GM21786 (cell line): ENCODE measurements at regions not wholly inside any gene's neighbourhood (a gene's known extent, or its start where the extent isn't known, plus 50 kb on each side); places are given as distances from the start of the nearest gene placed in this dataset.

Experiments used
- ATAC-seq: cut with Tn5 transposase; IDR thresholded peaks from one replicate; pipeline ENCODE4 v1.9.1; 2021; ENCODE audit not compliant: unreplicated experiment

DNA sequence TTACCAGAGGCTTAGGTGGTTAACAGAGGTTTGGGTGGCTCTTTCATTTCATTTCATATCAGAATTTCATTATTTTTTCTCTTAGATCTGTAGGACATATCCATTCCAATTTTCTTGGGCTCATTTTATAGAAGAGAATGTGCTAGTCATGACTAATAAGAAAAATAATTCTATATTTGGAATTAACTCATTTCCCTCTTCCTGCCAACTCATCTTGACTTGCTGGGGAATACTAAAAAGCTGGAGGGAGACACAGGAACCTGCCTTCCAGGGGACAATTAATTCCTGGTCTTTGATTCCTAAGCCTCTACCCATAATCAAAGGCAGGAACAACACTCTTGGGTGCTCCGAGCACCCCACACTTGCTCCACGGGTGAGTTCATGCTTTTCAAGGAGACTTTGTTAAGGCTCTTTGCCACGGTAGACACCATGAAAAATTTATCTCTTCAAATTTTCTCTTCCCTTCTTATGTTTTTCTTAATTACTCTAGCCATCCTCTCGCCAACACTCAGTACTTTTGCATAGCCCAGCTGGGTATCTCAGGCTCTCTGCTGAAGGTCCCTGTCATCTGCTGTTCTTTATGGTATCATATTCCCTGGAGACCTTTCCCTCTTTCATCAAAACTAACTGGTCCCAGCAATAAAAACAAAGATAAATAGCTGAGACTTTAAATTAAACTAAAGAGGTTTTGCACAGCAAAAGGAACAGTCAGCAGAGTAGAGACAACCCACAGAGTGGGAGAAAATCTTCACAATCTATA is 273.9 kb downstream of the NPR3 start:
- no peak for ATAC-seq

DNA sequence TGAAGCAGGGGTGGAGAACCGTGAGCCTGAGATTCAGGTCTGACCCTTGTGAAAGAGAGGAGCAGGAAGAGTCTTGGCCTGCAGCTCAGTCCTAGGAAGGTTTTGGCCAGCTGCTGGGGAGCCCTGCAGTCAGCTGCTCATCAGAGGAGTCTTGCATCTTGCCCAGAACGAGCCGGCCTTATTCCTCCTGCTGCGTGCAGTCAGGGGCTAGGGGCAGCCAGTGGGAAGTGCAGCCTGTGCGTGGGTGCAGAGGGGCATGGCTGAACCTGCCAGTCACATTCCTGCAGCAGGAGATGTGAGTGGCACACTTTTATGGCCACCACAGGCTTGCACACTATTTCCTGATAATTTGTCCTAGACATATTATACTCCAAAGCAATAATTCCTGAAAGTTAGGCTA is 278.7 kb downstream of the NPR3 start:
- no peak for ATAC-seq

- no peak for ATAC-seq
These were observed 279.7 kb downstream of the NPR3 start for GRCh38 chr5:32990593-32991420.

GRCh38 chr5:32991421-32991815 is 280.3 kb downstream of the NPR3 start:
- no peak for ATAC-seq

- no peak for ATAC-seq
These were observed 285.2 kb downstream of the NPR3 start for GRCh38 chr5:32996336-32996735.

DNA sequence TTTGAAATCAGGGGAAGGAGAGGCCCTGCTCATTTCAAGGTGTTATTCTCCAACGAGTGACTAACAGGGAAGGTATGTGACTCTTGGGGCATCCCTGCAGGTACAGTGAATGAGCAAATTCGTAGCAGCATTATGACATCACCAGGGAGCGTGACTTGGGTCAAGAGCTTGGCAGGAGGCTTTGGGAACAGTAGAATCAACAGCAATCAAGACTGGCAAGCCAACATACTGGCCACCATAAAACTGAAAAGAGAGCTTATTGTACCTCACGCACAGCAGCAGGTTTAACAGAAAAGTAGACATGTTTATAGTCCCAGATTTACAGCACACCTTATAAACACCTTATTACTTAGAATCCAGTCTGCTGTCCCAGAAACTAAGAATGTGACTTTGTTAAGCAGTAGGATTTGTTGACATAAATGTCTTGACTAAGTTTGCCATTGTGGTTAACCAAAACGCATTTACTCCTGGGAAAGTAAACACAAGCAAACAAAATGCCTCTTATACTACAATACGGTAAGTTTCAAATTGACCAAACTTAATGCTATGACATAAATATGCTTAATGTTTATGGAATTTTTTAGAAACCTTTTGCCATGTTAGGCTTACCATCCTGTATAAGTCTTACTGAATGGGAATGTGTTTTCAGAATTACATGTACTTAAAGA is 297.8 kb downstream of the NPR3 start:
- no peak for ATAC-seq

- ATAC-seq, result no peak
These were observed 299.7 kb downstream of the NPR3 start for GRCh38 chr5:33010846-33011245.

GRCh38 chr5:33011801-33012200 is 300.7 kb downstream of the NPR3 start:
- ATAC-seq, result no peak

DNA sequence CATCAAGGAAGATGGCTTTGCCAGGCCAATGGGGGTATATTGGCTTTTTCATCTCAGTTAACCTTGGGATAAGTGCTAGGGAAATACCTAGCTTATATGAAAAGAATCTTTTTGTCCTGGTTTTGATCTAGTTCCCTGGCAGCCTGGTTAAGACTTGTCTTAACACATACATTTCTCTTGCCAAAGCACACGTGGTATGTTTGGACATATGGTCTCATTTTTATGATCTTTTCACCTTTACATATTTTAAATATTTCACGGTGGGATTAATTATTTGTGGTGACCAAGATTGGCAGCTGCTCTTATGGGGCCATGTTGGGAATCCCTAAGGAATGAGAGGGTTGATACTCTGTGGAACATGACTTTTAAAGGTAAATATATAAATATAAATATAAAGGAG is 312.5 kb downstream of the NPR3 start:
- ATAC-seq, result no peak

- no peak for ATAC-seq
These were observed 321.4 kb downstream of the NPR3 start for GRCh38 chr5:33032271-33033070.

- no peak for ATAC-seq
These were observed 322.4 kb downstream of the NPR3 start for GRCh38 chr5:33033516-33033915.

DNA sequence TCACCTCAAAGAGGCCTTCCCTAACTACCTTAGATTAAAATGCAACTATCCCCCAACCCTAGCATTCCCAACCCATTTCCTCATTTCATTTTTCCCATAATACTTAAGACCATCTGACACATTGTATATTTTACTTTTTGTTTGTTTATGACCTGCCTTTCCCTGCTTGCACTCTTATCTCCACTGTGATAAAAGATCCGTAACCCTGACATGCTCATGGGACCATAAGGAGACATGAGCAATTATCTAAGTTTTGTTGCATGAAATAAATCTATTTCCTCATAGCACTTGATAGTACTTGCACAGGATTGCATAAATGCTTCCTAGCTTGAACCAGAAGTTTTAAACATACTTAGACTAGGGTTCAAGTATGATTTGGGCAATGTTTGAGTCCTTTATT is 323.7 kb downstream of the NPR3 start:
- ATAC-seq, result no peak

DNA sequence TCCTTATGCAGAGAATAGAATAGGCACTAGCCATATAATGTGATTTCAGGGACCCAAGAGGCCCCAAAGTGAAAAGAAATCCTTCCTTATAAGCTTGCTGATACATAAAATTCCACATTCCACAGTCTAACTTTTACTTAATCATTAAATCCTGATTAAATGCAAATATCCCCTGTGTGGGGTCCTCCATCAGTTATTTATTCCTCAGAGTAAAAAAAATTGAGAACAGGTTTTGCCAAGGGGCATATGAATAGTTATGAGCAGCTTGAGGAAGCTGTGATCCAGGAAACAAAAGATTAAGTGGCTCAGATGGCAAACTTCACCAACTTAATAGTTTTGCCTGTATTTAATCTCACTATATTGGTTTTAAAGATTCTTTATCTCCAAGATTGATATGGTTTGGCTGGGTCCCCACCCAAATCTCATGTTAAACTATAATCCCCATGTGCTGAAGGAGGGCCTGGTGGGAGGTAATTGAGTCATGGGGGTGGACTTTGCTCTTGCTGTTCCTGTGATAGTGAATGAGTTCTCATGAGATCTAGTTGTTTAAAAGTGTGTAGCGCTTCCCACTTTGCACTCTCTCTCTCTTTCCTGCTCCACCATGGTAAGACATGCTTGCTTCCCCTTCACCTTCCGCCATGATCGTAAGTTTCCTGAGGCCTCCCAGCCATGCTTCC is 324.9 kb downstream of the NPR3 start:
- no peak for ATAC-seq

DNA sequence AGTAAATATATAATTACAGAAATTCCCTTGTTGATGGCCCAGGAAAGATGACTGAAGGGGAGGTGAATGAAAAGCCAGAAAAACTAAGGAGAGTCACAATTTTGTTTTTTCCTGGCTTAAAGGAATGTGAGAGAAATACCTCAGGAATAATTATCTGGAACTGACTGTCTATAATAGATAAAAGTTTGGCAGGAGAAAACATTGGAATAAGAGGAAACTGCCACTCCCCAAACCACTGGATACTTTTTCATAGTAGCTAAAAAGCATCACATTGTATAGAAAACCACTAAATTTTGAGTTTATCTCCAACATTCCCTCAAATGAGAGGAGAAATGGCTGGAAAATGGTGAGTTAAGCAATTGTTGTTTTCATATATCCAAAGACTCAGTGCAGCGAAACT is 326.0 kb downstream of the NPR3 start:
- no peak for ATAC-seq

GRCh38 chr5:33041586-33041985 is 330.5 kb downstream of the NPR3 start:
- ATAC-seq, result no peak

DNA sequence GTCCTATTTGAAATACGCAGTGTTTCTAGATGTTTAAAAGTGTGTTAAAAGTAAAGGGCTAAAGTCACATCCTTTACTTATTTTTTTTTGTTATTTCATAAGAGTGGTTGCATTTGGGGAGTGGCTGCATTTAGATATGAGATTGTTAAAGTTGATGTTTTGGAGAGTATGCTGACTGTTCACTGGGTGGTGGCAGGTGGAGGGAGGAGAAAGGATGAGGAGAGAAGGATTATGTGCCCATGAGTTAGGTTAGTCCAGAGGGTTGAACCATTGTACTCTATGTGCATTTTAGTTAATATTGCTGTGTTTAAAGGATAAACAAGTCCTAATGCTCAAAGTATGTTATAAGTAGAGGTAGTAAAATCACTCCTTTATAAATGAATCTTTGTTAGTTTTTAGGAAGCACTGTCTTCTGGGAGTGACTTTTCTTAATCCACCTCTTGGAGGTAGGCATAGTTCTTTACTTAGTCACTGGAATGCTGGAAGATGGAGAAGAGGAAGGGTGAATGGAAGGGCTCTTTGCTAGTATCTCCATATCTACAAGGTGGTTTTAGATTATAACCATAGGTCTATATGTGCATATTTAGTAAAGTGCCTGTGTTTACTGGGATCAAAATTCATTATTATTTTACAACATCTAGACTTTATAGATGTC is 332.3 kb downstream of the NPR3 start:
- ATAC-seq, result no peak

DNA sequence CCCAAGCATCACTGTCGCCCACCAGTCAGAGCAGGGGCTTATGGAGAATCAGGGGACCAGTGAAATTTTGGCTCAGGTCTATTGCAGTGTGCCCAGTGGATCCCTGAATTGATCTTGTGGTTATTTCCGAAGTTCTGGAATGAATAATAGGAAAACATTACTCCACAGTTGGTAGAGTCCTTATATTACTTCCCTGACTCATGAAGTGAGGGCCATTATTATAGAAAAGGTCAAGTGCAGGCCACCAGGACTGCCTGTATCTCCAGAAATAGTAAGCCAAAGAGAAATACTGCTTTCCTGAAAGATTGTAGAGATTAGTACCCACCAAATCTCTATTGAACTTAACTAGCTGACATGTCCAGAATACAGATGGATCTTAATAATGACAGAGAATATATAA is 335.0 kb downstream of the NPR3 start:
- no peak for ATAC-seq

DNA sequence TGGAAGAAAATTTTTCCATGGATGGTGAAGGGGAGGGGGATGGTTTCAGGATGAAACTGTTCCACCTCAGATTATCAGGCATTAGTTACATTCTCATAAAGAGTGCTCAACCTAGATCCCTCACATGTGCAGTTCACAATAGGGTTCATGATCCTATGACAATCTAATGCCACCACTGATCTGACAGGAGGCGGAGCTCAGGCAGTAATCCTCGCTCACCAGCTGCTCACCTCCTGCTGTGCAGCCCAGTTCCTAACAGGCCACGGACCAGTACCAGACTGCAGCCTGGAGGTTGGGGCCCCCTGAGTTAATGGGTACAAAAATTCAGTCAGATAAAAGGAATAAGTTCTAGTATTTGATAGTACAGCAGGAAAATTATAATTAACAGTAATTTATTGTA is 337.2 kb downstream of the NPR3 start:
- no peak for ATAC-seq

- ATAC-seq, result no peak
These were observed 338.2 kb downstream of the NPR3 start for GRCh38 chr5:33049298-33049697.

DNA sequence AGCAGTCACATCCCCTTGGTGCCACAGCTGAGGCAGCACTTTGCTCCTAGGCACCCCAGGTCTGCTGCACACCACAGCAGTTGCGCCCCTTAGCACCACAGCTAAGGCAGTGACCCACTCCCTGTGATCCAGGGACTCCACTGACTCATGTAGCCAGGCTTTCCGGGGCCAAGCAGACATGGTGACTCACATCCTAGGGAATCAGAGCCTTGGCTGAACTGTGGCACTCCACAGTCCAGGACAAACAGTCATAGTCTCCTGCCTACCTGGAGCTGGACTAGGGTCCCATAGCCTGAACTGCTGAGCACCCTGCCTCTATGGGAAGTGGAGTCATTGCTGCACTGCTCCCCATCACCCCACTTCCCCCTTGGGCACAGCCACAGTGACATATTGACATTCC is 338.7 kb downstream of the NPR3 start:
- no peak for ATAC-seq
